ENCODE measurements at regions not wholly inside any gene's neighbourhood (a gene's known extent, or its start where the extent isn't known, plus 50 kb on each side); places are given as distances from the start of the nearest gene placed in this dataset.

DNA sequence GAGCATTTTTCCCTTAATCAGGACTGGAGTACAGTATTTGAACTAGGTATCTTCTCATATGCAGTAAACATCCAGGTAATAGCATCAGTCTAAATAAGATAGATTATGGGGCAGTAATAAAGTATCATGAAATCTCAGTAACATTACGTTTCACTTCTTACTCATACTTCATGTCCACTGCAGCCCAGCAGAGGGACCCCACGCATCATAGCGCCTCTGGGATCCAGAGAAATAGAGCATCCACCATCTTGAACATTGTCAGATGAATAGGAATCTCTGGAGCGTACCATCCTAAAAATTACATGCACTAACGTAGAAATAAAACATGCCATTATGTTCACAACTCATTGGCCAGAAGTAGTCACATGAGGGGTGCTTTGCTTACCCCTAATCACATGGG, 499.0 kb downstream of the CPS1 start:
- TF ChIP-seq EZH2 (optimal IDR thresholded peaks at IDR 0.05; ENCODE audit: low read depth, low read length) (no peak), EZH2phosphoT487 (IDR thresholded peaks at IDR 0.05; ENCODE audit: low read length) (no peak)
- TF ChIP-seq, protein P1, sequence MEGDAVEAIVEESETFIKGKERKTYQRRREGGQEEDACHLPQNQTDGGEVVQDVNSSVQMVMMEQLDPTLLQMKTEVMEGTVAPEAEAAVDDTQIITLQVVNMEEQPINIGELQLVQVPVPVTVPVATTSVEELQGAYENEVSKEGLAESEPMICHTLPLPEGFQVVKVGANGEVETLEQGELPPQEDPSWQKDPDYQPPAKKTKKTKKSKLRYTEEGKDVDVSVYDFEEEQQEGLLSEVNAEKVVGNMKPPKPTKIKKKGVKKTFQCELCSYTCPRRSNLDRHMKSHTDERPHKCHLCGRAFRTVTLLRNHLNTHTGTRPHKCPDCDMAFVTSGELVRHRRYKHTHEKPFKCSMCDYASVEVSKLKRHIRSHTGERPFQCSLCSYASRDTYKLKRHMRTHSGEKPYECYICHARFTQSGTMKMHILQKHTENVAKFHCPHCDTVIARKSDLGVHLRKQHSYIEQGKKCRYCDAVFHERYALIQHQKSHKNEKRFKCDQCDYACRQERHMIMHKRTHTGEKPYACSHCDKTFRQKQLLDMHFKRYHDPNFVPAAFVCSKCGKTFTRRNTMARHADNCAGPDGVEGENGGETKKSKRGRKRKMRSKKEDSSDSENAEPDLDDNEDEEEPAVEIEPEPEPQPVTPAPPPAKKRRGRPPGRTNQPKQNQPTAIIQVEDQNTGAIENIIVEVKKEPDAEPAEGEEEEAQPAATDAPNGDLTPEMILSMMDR (IDR thresholded peaks at IDR 0.05; ENCODE audit: low read length), result 0 out of 2 replicates have a peak, but pooled peaks have one; percentile 9
